IPS-NIHi7 (cell line): ENCODE measurements at regions not wholly inside any gene's neighbourhood (a gene's known extent, or its start where the extent isn't known, plus 50 kb on each side); places are given as distances from the start of the nearest gene placed in this dataset.
"Not testable (repeated sequence)": the region's sequence is repeated elsewhere in the genome, so short reads cannot be mapped to it uniquely, and the experiment has no call there.

ENCODE experiments used
- DNase-seq: peaks from one replicate; pipeline ENCODE4 v3.0.0; 2012; ENCODE audit warnings: mixed read lengths; ENCODE audit errors: extremely low spot score

DNA sequence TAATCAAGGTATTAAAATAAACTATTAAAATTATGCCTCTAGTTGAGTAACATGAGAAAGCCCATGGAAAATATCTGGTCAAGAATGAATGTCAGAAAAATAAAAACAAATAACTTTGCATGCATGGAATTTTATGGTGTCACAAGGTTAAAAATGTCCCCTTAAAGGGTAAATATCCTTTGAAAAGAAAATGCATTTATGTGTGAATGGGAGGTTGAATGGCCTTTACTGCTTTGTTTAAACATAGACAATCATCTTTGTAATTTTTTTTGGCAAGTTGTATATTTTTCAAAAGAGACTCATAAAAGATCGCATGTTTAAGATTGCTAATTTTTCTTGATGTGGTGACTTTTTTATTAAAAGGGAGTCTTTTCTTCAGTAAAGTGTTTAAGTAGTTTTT is 564.2 kb downstream of the NR2F2 start:
- DNase-seq: no peak

DNA sequence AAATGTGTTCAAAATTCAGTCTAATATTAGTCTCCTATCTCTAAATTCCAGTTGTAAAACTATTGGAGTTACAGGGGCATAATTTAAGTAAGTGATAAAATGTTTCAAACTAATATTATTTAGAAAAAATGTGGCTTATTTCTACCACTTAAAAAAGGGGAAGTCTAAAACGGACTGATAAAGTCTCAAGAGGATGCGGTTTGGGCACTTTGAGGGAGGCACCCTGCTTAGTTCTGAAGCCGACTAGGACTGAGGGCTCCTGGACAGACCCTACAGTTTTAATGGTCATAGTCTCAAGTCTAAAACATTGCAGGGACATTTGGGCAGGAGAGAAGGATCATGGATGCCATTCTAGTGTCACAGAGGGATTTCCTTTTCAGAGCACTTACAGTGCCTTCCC is 566.3 kb downstream of the NR2F2 start:
- no peak for DNase-seq

DNA sequence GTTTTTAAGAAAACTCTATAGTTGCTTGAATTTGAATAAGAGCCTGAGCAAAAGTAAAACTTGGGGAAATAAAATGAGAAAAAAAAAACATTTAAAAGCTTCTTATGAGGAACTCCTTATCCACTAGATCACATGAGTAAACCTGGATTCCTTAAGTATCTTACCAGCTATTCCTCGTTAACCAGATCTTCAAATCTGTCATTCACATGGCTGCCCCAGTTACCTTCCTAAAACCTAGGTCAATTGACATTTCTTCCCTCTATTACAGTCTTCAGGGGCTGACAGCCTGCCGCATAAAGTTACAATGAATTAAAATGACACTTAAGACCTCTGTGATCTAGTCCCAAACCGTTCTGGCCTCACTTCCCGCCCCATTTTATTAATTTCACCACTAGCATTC is 583.6 kb downstream of the NR2F2 start:
- no peak for DNase-seq

DNA sequence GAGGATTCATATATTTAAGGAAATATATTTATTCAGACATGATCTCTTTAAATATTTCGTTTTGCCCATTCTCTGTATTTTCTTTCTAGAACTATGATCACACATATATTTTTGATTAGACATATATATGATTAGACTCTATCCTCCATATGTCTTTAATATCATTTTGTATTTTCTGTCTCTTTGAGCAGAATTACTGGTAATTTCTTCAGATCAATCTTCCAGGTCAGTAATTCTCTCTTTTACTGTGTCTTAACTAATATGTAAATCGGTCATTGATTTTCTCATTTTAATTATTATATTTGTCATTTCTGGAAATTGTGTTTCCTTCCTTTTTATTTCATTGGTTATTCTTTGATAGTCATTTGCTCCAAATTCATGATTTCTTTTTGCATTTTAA is 586.2 kb downstream of the NR2F2 start:
- no peak for DNase-seq

DNA sequence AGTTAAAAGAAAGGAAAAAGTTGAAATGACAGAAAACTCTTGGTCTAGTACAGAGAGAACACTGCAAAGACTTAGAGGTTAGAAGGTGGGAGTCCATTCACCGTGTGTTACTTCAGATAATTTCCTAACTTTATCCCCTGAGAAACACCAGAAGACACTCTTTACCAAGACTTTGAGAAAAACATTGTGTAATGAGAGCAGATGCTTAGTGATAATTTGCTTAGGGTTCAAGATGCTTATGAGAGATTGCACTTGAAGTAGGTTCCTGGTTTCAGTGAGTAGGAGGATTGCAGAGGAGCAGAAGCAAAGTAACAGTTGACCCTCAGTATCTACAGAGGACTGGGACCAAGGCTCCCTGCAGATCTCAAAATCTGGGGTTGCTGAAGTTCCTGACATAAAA is 594.1 kb downstream of the NR2F2 start:
- DNase-seq: no peak

DNA sequence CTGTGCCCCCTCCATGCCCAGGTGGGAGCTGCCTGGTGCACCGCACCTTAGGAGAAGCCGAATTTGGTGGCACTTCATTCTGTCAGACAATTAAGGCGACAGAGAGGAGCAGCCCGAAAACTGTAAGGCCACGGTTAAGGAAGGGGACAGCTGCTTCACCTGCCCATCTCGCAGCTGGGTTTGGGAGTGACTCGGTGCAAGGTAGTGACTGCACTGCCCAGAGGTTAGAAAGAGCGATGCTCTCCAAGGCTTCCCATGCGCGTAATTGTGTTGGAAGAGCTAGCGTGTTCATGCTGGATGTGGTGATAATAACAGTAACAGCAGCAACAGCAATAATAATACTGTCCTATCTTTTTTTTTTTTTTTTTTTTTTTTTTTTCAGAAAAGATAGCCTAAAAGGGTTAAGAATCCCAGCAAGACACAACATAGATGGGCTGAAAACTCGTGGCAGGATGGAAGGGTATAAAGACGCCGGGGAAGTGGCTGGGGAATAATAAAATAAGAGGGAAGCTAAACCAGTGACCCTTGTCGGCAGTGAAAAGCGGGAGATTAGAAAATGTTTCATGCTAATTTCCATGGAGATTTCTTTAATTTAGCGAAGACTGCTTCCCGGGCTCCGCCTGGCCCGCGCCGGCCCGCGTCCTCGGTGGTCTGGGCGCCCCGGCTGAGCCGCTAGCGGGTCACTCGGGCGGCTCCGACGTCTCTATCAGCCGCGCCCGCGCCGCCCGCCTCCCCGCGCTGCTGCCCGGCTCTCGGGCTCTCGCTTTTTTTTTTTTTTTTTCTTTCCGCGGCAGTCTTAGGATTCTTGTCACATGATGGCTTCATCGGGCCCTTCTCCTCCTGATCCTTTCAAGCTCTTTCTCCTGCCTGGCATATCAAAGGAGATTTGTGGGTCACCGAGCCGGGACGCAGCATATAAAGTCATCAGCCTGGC is 617.1 kb downstream of the NR2F2 start:
- DNase-seq: peak; percentile 74

DNA sequence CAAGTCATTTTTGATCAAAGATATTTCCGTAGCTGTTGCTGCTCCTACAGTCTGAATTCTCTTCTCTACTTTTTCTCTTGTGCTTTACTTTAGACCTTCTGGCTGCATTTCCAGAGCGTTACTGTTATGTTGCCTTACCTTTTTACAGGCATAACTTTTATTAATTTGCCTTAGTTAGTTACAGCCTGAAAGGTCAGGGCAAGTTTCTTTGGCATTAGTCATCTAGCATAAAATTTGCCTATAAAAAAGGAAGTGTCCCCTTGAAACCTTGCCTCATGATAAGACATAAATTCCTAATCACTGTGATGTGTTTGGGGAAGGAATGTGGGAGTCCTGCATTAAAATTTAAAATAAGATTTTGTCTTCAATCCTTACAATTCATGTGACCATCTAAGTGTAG is 618.5 kb downstream of the NR2F2 start:
- no peak for DNase-seq

DNA sequence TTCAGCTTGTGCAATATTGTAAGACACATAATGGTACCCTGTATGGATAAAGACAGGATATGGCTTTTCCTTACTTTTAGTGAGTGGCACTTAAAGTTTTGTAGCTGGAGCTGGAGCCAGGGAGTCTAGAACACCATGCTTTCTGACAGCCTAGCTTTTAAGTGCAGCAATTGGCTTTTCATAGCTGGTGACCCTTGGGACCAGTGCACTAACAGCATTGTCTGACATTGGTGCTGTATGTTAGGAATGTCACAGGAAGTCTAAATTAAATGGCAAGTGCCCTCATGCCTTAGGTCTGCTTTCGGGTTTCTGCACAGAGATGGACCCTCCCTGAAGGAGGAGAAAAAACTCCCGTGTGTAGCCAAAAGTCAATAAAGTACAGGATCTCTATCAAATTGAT is 628.2 kb downstream of the NR2F2 start:
- no peak for DNase-seq

DNA sequence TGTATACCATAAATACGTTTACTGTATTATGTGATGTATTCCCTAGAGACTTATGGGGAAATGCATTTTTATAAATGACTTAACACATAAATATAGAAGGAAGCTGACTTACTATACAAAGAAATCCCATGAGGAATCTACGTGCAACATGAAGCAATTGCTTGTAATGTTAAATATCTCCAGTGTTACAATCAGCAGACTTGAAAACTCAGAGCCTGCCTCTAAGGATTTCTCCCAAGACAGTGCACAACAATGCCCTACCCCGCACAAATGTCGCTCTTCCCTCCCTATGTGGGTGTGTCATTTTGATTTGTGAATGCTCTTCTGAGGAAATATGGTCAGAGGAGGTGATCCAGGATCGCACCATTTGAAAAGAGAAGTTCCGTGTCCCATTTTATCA is 629.0 kb downstream of the NR2F2 start:
- no peak for DNase-seq

DNA sequence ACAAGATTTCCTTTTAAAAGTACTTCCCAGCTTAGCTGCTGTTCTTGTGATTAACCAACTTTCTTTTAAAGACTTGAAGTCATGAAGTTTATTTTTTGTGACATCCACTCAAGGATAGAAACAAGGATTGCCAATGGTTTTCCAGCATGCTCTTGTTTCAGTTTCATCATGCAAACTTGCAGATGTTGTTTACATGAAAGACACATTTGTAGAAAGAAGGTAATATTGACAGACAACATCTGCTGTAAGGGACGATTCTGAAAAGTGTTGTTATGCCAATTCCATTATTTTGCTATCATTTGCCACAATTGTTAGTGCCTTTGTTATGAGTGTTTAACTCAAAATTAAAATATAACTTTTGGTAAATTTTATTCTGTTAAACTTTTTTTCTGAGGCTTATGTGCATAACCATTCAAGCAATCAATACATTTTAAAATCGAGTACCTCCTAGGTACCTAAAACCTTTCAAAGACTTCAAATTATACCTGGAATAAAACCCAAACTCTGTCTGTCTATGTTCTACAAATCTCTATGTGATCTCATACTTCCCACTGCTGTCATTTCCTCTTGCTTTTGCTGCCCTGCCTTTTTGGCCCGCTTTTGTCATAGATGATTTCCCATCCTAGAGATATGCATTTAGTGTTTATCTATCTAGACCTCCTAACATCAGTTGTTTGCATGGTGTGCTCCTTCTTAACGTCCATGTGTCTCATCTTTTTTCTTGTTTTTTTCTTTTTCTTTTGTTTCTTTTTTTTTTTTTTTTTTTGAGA is 630.4 kb downstream of the NR2F2 start:
- DNase-seq: no peak

DNA sequence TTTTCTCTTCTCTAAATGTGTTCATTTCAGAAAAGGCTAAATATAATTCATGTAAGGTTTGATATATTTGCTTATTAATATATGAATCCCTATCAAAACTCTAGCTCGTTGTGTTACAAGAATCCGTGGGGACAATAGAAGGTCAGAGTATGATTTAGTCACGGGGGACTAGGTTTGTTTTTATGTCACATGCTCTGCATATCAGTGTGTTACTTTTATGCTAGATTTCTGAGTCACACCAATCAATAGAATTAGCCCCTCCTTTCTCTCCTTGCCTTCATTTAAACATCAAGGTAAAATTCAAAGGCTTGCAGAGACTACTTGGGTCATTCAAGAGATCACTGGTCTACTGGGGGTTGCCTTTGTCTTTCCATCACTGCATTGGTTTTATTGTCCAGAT is 636.1 kb downstream of the NR2F2 start:
- DNase-seq: no peak

DNA sequence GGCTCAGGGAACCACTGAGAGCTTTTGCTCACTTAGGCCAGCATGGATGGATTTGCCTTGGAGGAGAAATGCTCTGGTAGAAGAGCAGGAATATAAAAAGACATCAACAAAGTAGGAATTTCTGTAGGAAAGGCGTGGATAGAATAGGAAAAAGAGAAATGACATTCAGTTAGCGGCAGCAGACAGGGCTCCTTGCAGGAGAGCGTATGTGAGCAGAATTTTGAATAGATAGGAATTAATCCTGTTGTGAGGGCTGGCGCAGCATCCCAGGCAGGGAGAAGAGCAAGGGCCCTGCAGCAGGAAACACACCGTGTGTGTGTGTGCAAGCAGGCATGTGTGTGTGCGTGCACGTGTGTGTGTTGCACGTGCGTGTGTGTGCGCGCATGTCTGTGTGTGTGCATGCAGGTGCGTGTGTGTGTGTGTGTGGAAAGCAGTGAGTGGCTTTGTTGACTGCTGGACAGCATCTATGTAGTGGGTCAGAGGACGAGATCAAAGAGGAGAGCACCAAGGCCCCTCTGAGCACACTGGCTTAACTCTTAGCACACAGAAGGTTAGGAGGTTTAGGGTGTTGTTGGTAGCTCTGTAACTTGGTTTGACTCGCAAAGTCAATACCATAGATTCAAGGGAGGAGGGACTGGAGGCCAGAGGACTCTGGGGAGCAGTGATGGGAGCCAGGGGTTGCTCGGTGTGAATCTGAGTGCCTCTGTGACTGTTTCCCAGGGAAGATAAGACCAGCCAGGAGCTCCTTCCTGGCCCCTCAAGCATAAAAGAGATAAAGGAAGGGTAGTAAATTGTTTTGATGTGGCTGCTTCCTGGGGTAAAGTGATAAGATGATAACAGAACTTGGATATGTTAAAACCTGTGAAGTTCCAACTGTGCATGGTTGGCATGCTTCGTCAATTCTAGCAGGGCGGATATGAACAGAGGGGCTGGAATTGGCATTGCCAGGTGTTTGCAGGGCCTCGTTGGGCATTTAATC is 639.5 kb downstream of the NR2F2 start:
- no peak for DNase-seq

DNA sequence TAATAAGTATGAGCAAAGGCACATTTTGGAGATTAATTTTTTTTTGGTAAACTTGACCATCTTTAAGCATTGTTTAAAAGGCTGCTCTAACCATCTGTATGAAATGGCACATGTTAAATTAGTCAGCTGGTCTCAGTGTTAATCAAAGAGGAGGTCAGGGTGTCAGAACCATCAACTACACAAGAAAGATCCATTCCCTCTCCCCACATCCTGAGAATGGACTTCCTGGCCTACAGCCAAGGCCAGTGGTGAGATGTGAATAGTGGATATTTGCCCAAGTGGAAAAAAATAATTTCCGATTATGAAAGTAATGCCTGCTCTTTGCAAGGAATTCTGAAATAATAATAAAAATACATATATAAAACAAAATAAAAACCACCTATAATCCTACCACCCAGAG is 641.7 kb downstream of the NR2F2 start:
- DNase-seq: no peak

DNA sequence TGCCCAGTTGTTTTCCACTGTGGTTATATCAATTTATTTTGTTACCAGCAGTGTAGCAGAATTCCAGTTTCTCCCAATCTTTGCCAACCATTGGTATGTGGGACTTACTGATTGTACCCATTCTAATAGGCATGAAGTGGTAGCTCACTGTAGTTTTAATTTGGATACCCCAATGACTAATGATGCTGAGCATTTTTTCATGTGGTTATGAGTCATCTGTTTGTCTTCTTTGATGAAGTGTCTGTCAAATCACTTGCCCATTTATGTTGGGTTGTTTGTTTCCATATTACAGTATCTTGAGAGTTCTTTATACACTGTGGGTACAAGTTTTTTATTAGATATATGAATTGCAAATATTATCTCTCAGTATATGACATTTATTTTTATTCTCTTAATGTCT is 644.3 kb downstream of the NR2F2 start:
- DNase-seq: no peak

DNA sequence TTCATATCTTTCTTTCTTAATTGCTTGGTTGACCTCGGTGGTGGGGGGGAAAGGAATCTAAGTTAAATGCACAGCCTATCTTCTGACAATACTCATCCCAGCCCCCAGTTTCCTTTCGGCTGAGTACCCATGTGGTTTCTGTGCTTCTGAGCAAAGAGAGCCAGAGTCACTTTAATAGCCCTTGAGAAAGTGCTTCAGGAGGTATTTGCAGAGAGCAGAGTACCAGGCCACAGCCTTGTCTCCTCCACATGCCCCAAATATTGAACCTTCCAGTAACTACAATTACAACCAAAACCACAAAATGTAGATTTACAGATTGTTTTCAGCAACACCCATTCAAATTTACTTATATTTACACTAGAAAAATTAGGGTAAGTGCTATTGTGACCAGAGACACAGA is 647.4 kb downstream of the NR2F2 start:
- peak; percentile 18 for DNase-seq

DNA sequence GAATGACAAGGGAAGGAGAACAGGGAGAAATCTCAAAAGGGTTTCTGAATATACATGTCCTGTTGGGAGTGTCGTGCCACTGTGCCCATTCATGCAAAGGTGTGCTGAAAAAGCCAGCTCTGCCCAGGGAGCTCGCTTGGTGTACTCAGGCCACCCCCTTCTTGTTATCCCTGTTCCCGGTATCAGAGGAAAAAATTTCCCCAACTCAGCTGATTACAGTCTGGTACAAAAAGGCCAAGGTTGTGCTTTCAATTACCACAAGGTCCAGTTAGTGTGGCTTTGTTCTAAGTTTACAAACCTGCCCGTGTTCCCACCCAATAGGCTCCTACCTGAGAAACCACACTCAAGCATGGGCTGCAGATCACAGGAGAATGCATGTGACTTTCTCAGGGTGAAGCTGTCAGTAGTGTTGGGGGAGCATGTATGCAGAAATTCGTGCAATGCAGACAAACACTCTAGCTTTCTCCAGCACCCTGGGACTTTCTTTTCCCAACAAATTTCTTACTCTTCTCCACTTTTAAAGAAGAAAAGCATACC is 648.5 kb downstream of the NR2F2 start:
- no peak for DNase-seq

DNA sequence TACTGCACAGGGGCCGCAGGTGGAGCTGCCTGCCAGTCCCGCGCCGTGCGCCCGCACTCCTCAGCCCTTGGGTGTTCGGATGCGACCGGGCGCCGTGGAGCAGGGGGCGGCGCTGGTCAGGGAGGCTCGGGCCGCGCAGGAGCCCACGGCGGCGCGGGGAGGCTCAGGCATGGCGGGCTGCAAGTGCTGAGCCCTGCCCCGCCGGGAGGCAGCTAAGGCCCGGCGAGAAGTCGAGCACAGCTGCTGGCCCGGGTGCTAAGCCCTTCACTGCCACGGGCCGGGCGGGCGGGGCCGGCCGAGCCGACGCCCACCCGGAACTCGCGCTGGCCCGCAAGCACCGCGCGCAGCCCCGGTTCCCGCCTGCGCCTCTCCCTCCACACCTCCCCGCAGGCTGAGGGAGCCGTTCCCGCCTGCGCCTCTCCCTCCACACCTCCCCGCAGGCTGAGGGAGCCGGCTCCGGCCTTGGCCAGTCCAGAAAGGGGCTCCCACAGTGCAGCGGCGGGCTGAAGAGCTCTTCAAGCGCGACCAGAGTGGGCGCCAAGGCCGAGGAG is 653.7 kb downstream of the NR2F2 start:
- DNase-seq: not testable (repeated sequence)

DNA sequence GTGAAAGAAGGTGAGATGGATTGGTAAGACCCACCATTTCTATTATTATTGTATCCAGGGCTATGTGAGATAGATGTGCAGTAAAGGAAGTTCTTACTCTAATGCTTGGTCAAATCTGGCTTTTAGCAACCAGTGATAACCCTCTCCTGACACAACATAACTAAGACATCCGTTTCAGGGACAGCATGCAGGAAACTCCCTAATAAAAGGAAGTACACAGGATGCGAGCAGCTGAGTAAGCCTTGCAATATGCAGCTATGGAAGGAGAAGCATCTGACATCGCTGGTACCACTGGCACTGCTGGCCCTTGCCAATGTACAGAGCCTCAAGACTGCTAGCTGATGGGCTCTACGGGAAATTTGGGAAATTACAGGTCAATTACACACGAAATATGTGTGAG is 662.3 kb downstream of the NR2F2 start:
- no peak for DNase-seq

DNA sequence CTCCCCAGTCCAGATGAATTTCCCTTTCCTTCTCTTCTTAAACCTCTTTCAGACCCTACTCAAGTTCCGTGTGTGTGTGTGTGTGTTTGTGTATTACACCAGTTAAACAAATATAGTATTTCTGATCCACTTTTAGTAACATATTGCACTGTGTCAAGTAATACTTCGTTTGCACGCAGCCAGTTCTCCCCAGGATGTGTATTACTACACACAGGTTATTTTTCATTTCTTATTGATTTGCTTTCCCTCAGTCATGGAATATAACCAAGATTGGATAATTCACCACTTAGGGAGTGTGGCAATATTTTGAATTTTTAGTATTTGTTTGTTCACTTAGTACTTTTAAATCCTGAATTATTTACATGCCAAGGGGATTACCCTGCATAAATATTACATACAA is 667.0 kb downstream of the NR2F2 start:
- no peak for DNase-seq

DNA sequence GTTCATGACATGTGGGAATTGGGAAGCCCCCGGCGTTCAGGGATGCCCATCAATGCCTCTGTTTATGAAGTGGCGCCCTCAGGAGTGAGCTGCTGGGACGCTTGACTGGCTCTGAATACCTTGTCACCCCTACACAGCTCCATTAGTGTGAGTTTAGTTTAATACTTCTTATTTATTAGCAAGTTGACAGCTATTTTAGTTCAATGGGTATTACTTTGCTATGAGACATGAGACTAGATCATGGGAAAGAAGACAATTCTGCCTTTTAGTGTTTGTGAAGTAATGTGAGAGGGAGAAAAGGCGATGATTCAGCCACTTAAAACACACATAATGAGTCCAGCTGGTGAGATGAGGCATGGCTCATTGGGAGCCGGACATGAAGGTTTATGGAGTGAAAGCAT is 678.5 kb downstream of the NR2F2 start:
- DNase-seq: no peak

DNA sequence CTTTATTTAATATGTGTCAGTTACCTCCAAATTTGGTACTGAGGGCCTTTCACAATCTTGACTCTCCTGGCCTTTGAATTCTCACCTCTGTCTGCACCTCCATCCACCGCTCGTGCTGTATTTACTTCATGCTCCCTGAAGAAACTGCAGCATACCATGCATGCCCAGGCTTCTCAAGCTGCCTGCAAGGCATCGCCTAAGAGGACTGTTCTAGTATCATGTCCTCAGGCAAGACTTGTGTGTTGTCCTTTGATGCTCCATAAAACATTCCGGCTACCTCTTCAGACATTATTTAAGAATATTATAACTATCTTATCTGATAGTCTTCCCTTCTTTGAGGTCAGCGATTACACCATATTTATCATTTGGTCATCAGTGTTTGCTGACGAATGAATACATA is 682.5 kb downstream of the NR2F2 start:
- DNase-seq: no peak
